Liver (tissue), 8 donors: ENCODE measurements at regions not wholly inside any gene's neighbourhood (a gene's known extent, or its start where the extent isn't known, plus 50 kb on each side); places are given as distances from the start of the nearest gene placed in this dataset.

Experiments
- DNase-seq: peaks from one replicate; pipeline ENCODE4 v3.0.0-alpha.2; 2017; ENCODE audit warnings: low spot score
- H3K27ac ChIP-seq, 2 donors: one replicate each; pipeline ENCODE4 v1.7.0; 2013; ENCODE audit warnings: inconsistent platforms in 2 of 2, low read length in 2 of 2, control low read depth in 1 of 2, low read depth in 1 of 2, mild to moderate bottlenecking in 1 of 2
- H3K27me3 ChIP-seq, 4 donors: one replicate each; pipeline versions ENCODE4 v1.6.1 to v1.7.0; 2013; ENCODE audit warnings: low read length in 3 of 4, inconsistent platforms in 1 of 4, mild to moderate bottlenecking in 1 of 4, moderate library complexity in 1 of 4; ENCODE audit not compliant: control insufficient read depth in 4 of 4, insufficient read depth in 4 of 4
- H3K36me3 ChIP-seq, 4 donors: one replicate each; pipeline versions ENCODE4 v1.6.1 to v1.7.0; 2013; ENCODE audit warnings: low read length in 3 of 4, mild to moderate bottlenecking in 3 of 4, low read depth in 1 of 4, moderate library complexity in 1 of 4; ENCODE audit not compliant: control insufficient read depth in 4 of 4, insufficient read depth in 3 of 4
- H3K4me1 ChIP-seq, 4 donors: one replicate each; pipeline versions ENCODE4 v1.6.1 to v1.7.0; 2013; ENCODE audit warnings: low read length in 3 of 4, mild to moderate bottlenecking in 3 of 4, moderate library complexity in 1 of 4; ENCODE audit not compliant: control insufficient read depth in 4 of 4, insufficient read depth in 4 of 4
- H3K4me3 ChIP-seq, 3 donors: one replicate each; pipeline versions ENCODE4 v1.6.1 to v1.7.0; 2013; ENCODE audit warnings: low read length in 3 of 3, control low read depth in 1 of 3, low read depth in 1 of 3, mild to moderate bottlenecking in 1 of 3
- H3K9ac ChIP-seq, 2 donors: one replicate each; pipeline ENCODE4 v1.7.0; 2013; ENCODE audit warnings: low read length in 2 of 2, mild to moderate bottlenecking in 2 of 2, moderate library complexity in 2 of 2, control low read depth in 1 of 2, low read depth in 1 of 2
- H3K9me3 ChIP-seq, 4 donors: one replicate each; pipeline versions ENCODE4 v1.6.1 to v1.7.0; 2013; ENCODE audit warnings: low read length in 3 of 4; ENCODE audit not compliant: control insufficient read depth in 4 of 4
- ATF3 ChIP-seq: IDR thresholded peaks from 2 replicates; pipeline ENCODE4 v1.6.1; 2016; ENCODE audit warnings: antibody characterized with exemption
- CTCF ChIP-seq: fragments of 150-350 bp; IDR thresholded peaks from 2 replicates; pipeline ENCODE4 v1.5.1; 2017; ENCODE audit warnings: improper control_type of control experiment, low read depth, low read length; ENCODE audit not compliant: missing input control
- EGR1 ChIP-seq, 2 donors: IDR thresholded peaks; 2 replicates each; pipeline ENCODE4 v1.6.1; 2016 to 2018; ENCODE audit warnings: antibody characterized with exemption in 2 of 2, low read depth in 2 of 2
- FOXA1 ChIP-seq: IDR thresholded peaks from 2 replicates; pipeline ENCODE4 v1.6.1; 2016; ENCODE audit warnings: antibody characterized with exemption
- FOXA2 ChIP-seq: IDR thresholded peaks from 2 replicates; pipeline ENCODE4 v1.6.1; 2016; ENCODE audit warnings: antibody characterized with exemption
- GABPA ChIP-seq, 2 donors: IDR thresholded peaks in 1 of 2; conservative IDR thresholded peaks in 1 of 2; 2 replicates each; pipeline ENCODE4 v1.6.1; 2016; ENCODE audit warnings: antibody characterized with exemption in 2 of 2, mild to moderate bottlenecking in 1 of 2, moderate library complexity in 1 of 2
- HNF4A ChIP-seq, 2 donors: conservative IDR thresholded peaks; 2 replicates each; pipeline ENCODE4 v1.6.1; 2016; ENCODE audit warnings: antibody characterized with exemption in 2 of 2, mild to moderate bottlenecking in 2 of 2
- HNF4G ChIP-seq: IDR thresholded peaks from 2 replicates; pipeline ENCODE4 v1.6.1; 2016; ENCODE audit warnings: antibody characterized with exemption
- JUND ChIP-seq, 2 donors: IDR thresholded peaks; 2 replicates each; pipeline ENCODE4 v1.6.1; 2016; ENCODE audit warnings: antibody characterized with exemption in 2 of 2
- MAX ChIP-seq: IDR thresholded peaks from 2 replicates; pipeline ENCODE4 v1.6.1; 2016; ENCODE audit warnings: antibody characterized with exemption
- NR2F2 ChIP-seq: IDR thresholded peaks from 2 replicates; pipeline ENCODE4 v1.6.1; 2016; ENCODE audit warnings: antibody characterized with exemption
- RAD21 ChIP-seq, 2 donors: IDR thresholded peaks; 2 replicates each; pipeline ENCODE4 v1.6.1; 2016; ENCODE audit warnings: antibody characterized with exemption in 2 of 2, mild to moderate bottlenecking in 2 of 2
- REST ChIP-seq: IDR thresholded peaks from 2 replicates; pipeline ENCODE4 v1.6.1; 2016; ENCODE audit warnings: antibody characterized with exemption, mild to moderate bottlenecking
- RXRA ChIP-seq, 2 donors: IDR thresholded peaks; 2 replicates each; pipeline ENCODE4 v1.6.1; 2017 to 2018; ENCODE audit warnings: antibody characterized with exemption in 2 of 2, mild to moderate bottlenecking in 1 of 2
- SP1 ChIP-seq: IDR thresholded peaks from 2 replicates; pipeline ENCODE4 v1.6.1; 2018; ENCODE audit warnings: antibody characterized with exemption, mild to moderate bottlenecking
- TAF1 ChIP-seq: conservative IDR thresholded peaks from 2 replicates; pipeline ENCODE4 v1.6.1; 2016; ENCODE audit warnings: antibody characterized with exemption, mild to moderate bottlenecking
- ZBTB33 ChIP-seq: IDR thresholded peaks from 2 replicates; pipeline ENCODE4 v1.6.1; 2016; ENCODE audit warnings: antibody characterized with exemption
- WGBS: extraction: QIAGEN DNeasy Blood & Tissue Kit; methylation state at CpG from one replicate; pipeline ENCODE4 v1.1.7; 2013; 5-methylcytosine and 5-hydroxymethylcytosine counted together
- donor health status: healthy.
- donor health status: healthy.
- donor health status: healthy.
- donor health status: healthy.
- donor health status: healthy.

- Histone ChIP-seq H3K9ac (no peak overlapping the region), H3K27me3 (no peaks in the 10 kb centered on the region), H3K9me3 (no peaks in the 10 kb centered on the region), H3K36me3 (no peaks in the 10 kb centered on the region), H3K27ac (no peak overlapping the region), H3K4me3 (no peak overlapping the region), H3K4me1 (no peaks in the 10 kb centered on the region)
- 81% methylated on average over 1 of the region's 1 CpG for whole genome bisulfite sequencing
- TF ChIP-seq GABPA (IDR thresholded peaks at IDR 0.05 in 1 of 2, conservative IDR thresholded peaks at IDR 0.05 in 1 of 2): no peak
- no peak for TF ChIP-seq REST
- TF ChIP-seq CTCF: no peak
- no peak for TF ChIP-seq MAX
- TF ChIP-seq ATF3: no peak
- TF ChIP-seq EGR1 (IDR thresholded peaks at IDR 0.05; ENCODE audit: low read depth in 2 of 2): no peak
- no peak for TF ChIP-seq ZBTB33
- TF ChIP-seq HNF4A (conservative IDR thresholded peaks at IDR 0.05): no peak
- TF ChIP-seq FOXA1: no peak
- no peak for TF ChIP-seq HNF4G
- TF ChIP-seq TAF1: no peak
- no peak for DNase-seq
Observed at GRCh38 chr5:30156156-30156555, 1037.3 kb upstream of the CDH6 start.

- Histone ChIP-seq H3K9ac (no peak overlapping the region), H3K9me3 (no peaks in the 10 kb centered on the region), H3K4me1 (no peaks in the 10 kb centered on the region), H3K4me3 (no peak overlapping the region), H3K27me3 (no peaks in the 10 kb centered on the region), H3K36me3 (no peaks in the 10 kb centered on the region), H3K27ac (no peak overlapping the region)
- 76% methylated on average over 1 of the region's 1 CpG for WGBS
- DNase-seq: no peak
- TF ChIP-seq SP1: no peak
- no peak for TF ChIP-seq EGR1 (IDR thresholded peaks at IDR 0.05; ENCODE audit: low read depth in 2 of 2)
- no peak for TF ChIP-seq JUND (IDR thresholded peaks at IDR 0.05)
- no peak for TF ChIP-seq RXRA (IDR thresholded peaks at IDR 0.05)
- TF ChIP-seq REST: no peak
- no peak for TF ChIP-seq GABPA (IDR thresholded peaks at IDR 0.05 in 1 of 2, conservative IDR thresholded peaks at IDR 0.05 in 1 of 2)
- no peak for TF ChIP-seq HNF4A (conservative IDR thresholded peaks at IDR 0.05)
- no peak for TF ChIP-seq FOXA1
- TF ChIP-seq NR2F2: no peak
- TF ChIP-seq ATF3: no peak
- no peak for TF ChIP-seq RAD21 (IDR thresholded peaks at IDR 0.05)
- TF ChIP-seq ZBTB33: no peak
- no peak for TF ChIP-seq FOXA2
Observed at GRCh38 chr5:30152431-30152830, 1041.1 kb upstream of the CDH6 start.
